ENCODE measurements at regions not wholly inside any gene's neighbourhood (a gene's known extent, or its start where the extent isn't known, plus 50 kb on each side); places are given as distances from the start of the nearest gene placed in this dataset.

DNA sequence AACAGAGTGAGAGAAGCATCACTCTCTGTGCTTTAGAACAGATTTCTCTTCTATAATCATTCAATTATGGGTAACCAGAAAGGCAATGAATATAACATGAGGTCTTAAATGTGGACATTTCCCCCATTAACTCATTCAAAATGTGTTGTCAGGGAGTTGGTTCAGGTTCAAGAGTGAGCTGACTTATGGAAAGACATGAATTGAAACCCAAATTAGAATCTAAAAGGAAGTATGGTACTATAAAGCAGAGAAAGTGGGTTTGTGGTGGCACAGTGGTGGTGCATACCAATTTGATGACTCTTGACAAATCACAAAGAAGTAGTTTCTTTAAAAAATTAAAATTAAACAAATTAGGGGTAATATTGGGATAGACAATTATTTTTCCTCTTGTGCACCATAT lies 114.6 kb upstream of the MEOX2 start:
- FAIRE-seq = no peak

GRCh38 chr7:15798081-15798480 lies 111.6 kb upstream of the MEOX2 start:
- FAIRE-seq = no peak

DNA sequence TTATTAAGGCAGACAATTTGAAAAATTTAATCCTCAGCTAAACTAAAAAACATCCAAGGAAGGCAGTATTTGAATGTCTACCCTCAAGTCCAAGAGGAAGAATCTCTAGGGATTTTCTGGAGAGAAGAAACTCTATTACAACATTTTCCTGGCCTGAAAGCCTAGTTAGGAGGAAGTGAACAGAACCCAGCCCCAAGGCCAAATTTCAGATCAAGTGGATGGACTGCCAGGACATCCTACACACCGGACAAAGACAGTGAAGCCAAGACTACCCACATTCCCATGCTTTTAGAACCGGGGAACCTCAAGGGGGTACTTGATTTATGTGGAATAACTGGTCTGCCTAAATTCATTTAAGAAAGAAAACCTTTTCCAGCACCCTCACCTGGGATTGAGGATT lies 108.9 kb upstream of the MEOX2 start:
- FAIRE-seq = no peak

DNA sequence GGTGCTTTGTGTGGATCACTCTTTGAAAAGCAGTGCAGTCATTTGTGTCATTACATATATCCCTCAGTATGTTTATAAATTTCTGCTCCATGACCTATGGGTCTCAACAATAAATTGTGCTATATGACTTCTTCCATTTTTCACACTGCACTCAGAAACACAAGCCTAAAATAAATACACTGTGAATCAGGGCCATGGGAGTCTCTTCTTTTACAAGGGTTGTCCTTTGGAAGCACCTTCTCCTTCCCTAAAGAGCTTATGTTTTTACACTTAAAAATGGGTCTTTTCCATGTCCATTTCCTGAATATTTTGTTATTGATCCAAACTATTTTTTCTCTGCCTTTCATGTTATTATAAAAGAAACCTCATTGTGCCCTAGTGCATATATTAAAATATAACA lies 108.3 kb upstream of the MEOX2 start:
- no peak for FAIRE-seq

GRCh38 chr7:15784694-15785030 lies 98.2 kb upstream of the MEOX2 start:
- no peak for FAIRE-seq

- no peak for FAIRE-seq
Measured at GRCh38 chr7:15783987-15784693, 97.7 kb upstream of the MEOX2 start.

- no peak for FAIRE-seq
Measured at GRCh38 chr7:15782656-15783055, 96.2 kb upstream of the MEOX2 start.

- no peak for FAIRE-seq
Measured at GRCh38 chr7:15781944-15782343, 95.5 kb upstream of the MEOX2 start.

DNA sequence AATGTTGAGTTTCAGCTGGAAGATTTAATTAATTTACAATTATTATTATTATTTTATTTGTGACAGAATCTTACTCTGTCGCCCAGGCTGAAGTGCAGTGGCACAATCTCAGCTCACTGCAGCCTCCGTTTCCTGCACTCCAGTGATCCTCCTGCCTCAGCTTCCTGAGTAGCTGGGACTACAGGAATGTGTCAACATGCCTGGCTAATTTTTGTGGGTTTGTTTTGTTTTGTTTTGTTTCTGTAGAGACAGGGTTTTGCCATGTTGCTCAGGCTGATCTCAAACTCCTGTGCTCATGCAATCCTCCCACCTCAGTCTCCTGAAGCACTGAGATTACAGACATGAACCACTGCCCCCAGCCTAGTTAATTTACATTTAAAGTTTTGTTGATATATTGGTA lies 93.8 kb upstream of the MEOX2 start:
- no peak for FAIRE-seq

GRCh38 chr7:15778191-15778590 lies 91.7 kb upstream of the MEOX2 start:
- no peak for FAIRE-seq

DNA sequence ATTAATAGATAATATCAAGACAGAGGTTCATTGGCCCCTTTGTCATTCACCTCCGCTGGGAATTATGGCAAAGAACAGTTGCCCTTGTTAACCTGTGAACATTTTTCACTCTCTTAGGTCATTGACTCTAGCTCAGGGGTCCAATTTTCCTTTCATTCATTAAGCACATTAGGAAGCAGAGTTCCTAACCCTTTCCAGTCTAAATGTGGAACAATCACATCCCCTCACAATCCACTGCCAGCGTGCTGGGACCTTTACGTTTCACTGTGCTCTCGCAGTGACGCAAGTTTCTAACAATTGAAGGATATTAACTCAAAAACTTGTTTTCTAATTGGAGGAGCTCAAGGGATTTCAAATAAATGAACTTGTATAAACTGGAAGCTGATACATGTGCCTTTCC lies 79.3 kb upstream of the MEOX2 start:
- FAIRE-seq = no peak

- no peak for FAIRE-seq
Measured at GRCh38 chr7:15764851-15765382, 78.4 kb upstream of the MEOX2 start.

GRCh38 chr7:15764010-15764409 lies 77.5 kb upstream of the MEOX2 start:
- no peak for FAIRE-seq

- FAIRE-seq = no peak
Measured at GRCh38 chr7:15757041-15758000, 70.8 kb upstream of the MEOX2 start.

DNA sequence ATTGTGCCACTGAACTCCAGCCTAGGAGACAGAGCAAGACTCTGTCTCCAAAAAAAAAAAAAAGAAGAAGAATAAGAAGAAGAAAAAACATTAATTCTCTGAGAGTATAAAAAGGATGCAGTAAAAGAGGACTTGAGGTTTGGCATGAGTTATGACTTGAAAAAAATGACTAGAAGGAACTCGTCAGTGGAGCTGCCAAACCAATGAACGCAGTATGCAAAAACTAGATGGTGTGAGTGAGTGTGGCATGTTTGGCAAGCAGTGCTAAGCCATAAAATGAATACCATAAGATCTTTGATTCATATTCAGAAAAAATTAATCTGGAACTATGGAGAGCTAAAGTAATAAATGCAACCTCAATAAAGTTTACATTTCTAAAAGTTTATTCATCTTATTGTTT lies 68.6 kb upstream of the MEOX2 start:
- FAIRE-seq = no peak

DNA sequence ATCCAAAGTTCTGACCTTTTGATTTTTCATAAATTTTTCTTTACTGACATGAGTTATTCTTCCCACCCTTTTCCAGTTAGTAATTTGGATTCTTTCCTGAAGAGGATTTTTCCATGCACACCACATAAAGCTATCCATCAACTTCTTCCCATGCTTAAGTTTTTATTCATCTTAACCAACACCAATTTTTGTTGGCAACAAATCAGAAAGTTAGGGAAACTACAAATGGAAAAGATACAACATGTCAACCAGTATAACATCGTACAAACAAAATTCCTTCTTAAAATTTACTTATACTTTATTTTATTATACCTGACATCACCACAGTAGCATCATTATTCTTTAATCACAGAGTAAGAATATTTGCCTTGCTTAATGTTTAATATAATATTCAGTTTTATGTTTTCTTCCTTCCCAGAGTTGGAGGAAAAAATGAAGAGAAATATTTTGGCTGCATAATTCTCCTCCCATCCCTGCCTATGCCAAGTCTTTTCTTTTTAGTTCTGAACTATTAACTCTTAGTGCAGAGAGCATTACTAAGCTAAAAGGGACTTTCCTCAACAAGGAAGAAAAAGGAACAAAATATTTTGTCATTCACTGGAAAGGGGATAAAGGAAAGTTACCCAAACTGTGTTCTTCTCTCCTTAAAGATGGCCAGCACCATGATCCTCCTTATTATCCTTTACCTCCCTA lies 67.5 kb upstream of the MEOX2 start:
- no peak for FAIRE-seq

- no peak for FAIRE-seq
Measured at GRCh38 chr7:15752377-15752776, 65.9 kb upstream of the MEOX2 start.

DNA sequence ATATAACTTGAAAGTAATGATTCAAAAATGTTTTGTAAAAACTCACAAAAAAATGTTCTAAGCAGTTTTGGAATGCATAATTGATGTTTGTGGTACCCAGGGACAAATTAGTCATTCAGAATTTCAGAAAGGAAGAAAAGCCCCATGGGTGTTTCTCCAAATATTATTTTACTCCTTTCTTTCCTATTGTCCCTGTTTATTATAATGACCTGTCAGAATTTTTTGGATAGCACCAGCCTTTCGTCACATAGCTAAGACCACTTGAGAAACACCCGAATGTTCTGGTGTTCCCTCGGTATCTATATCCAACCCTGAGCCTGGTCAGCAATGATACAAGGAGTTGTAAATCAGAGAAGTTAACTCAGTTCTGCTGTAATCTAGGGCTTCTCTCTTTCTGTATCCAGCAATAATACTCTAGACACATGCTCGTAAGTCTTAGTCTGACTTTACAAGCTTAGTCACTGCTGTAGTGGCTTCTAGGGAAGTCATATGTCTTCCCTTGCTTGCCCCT lies 64.8 kb upstream of the MEOX2 start:
- no peak for FAIRE-seq

DNA sequence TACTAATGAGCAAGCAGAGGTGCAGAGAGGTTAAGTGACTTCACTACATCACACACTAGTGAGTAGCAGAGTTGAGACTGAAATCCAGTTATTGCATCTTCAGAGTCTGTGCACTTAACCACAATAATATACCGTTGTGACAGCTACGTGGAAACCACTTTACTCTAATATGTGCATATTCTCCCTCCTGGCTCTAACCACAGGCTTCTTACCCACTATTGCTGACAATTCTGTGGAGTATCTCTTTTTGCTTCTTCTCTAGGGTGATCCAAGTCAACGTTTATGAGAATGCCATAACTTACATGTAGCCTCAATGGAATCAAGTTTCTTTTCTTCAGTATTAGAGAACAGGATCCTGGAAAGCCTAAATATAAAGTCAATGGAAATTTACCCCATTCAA lies 64.2 kb upstream of the MEOX2 start:
- FAIRE-seq = no peak

GRCh38 chr7:15749631-15750030 lies 63.1 kb upstream of the MEOX2 start:
- FAIRE-seq = no peak

DNA sequence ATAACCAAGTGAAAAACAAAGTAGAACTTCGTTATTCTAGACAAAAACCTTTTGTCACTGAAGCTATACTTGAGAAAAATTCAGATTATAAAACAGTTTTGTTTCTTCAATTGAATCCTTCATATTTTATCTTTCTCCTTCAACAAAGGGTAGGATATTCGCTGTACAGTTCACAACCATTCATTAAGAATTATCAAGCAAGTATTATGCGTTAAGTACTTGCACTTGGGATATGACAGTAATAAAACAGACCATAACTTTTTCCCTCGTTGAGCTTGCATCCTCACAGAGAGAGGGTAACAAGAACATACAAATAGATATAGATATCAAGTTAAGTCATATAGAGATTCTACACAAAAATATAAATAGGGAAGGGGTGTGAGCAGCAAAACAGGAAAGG lies 61.2 kb upstream of the MEOX2 start:
- no peak for FAIRE-seq

DNA sequence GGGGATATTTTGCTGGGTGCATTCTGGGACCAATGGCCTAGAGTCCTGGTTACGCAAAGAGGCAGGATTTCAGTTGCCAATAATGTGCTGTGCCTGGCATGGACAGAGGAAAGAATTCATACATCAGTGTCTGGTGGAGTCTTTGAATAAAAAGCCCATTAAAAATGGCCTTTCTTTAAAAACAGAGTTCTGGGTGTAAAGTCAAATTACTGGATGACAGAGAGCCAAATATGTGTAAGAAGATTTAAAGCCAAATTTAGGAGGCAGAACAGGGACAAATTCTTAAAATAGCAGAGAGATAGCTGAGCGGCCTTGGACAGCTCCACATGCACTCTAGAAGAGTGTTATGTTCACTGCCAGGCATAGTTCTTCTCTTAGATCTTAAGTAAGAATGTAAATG lies 60.8 kb upstream of the MEOX2 start:
- FAIRE-seq = no peak

DNA sequence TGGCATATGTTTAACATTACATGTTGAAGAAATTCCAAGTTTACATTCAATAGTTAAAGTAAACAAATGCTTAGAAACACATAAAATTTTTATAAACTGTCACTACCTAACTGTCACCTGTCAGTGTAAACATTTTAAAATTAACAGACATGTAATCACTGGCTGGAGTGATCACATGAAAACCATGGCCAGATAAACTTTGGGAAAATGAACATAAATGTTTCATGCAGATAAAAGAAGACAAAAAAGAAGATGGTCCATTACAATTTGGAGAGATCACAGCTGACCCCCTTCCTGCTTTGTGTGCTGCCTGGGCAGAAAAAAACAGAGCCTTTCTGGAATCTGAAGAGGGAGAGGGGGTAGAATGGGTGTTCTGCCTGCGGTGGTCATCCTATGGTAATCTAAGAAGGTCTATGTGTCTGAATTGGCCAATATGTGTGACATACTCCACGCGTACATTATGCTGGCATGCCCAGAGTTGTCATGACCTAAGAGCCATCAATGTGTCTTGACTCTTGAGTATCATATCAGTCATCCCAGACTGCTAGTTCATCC lies 57.5 kb upstream of the MEOX2 start:
- FAIRE-seq = no peak
